ENCODE measurements at regions not wholly inside any gene's neighbourhood (a gene's known extent, or its start where the extent isn't known, plus 50 kb on each side); places are given as distances from the start of the nearest gene placed in this dataset.
A peak's percentile ranks its signal among the peaks of the same experiment; 100 is the strongest.

- Histone ChIP-seq H3K27ac (ENCODE audit: extremely low read depth, low read depth, low read length) (no peak overlapping the region), H3K4me1 (ENCODE audit: control insufficient read depth, insufficient read depth, low read length) (no peaks in the 10 kb centered on the region), H3K4me3 (ENCODE audit: low read depth, low read length) (no peak overlapping the region), H3K9me3 (ENCODE audit: control insufficient read depth, insufficient read depth, low read depth, low read length) (no peaks in the 10 kb centered on the region), H3K36me3 (ENCODE audit: control insufficient read depth in 2 of 2, insufficient read depth in 1 of 2, low read length in 2 of 2) (no peaks in the 10 kb centered on the region)
- ChIA-PET CTCF (interaction anchor here (1.0 kb wide), 1 partner anchor 22 kb away, joined by 3 read pairs; no protein-coding TSS in a partner anchor), POLR2A (no interaction called here)
- TF ChIP-seq ZNF248 (tag by site-specific recombination; IDR thresholded peaks at IDR 0.05) (no peak), ZNF341 (tag by site-specific recombination; IDR thresholded peaks at IDR 0.05; ENCODE audit: low read depth) (no peak), ZNF223 (tag by site-specific recombination; IDR thresholded peaks at IDR 0.05) (no peak), ZXDB (tag by site-specific recombination; IDR thresholded peaks at IDR 0.05) (no peak), MYNN (tag by site-specific recombination; IDR thresholded peaks at IDR 0.05; ENCODE audit: borderline replicate concordance) (no peak), ZNF202 (tag by site-specific recombination; IDR thresholded peaks at IDR 0.05; ENCODE audit: borderline replicate concordance) (no peak), ZNF747 (tag by site-specific recombination; IDR thresholded peaks at IDR 0.05) (no peak), OSR2 (tag by site-specific recombination; IDR thresholded peaks at IDR 0.05) (no peak), ZNF670 (tag by site-specific recombination; IDR thresholded peaks at IDR 0.05; ENCODE audit: low read depth) (no peak), ZNF76 (tag by site-specific recombination; IDR thresholded peaks at IDR 0.05; ENCODE audit: borderline replicate concordance, low read depth) (no peak)
These were observed 96.1 kb upstream of the SEMA3C start for GRCh38 chr7:81014908-81015307.

- Histone ChIP-seq H3K27ac (ENCODE audit: extremely low read depth, low read depth, low read length) (no peak overlapping the region), H3K36me3 (ENCODE audit: control insufficient read depth in 2 of 2, insufficient read depth in 1 of 2, low read length in 2 of 2) (no peaks in the 10 kb centered on the region), H3K4me1 (ENCODE audit: control insufficient read depth, insufficient read depth, low read length) (no peaks in the 10 kb centered on the region), H3K4me3 (ENCODE audit: low read depth, low read length) (no peak overlapping the region), H3K9me3 (ENCODE audit: control insufficient read depth, insufficient read depth, low read depth, low read length) (no peaks in the 10 kb centered on the region)
- POLR2A ChIA-PET: no interaction called here
- CTCF ChIA-PET: no interaction called here
- no peak for TF ChIP-seq SCRT2 (tag by site-specific recombination; IDR thresholded peaks at IDR 0.05)
- no peak for TF ChIP-seq ZNF433 (tag by site-specific recombination; IDR thresholded peaks at IDR 0.05; ENCODE audit: low read depth)
- TF ChIP-seq PRDM6 (tag by site-specific recombination; IDR thresholded peaks at IDR 0.05): no peak
- TF ChIP-seq ZFP3 (tag by site-specific recombination; IDR thresholded peaks at IDR 0.05; ENCODE audit: low read depth): no peak
- no peak for TF ChIP-seq ZNF692 (tag by site-specific recombination; IDR thresholded peaks at IDR 0.05)
These were observed 95.4 kb upstream of the SEMA3C start for GRCh38 chr7:81014266-81014665.

- ChIA-PET POLR2A (no interaction called here), CTCF (no interaction called here)
- Histone ChIP-seq H3K4me3 (ENCODE audit: low read depth, low read length) (no peak overlapping the region), H3K4me1 (ENCODE audit: control insufficient read depth, insufficient read depth, low read length) (no peaks in the 10 kb centered on the region), H3K9me3 (ENCODE audit: control insufficient read depth, insufficient read depth, low read depth, low read length) (no peaks in the 10 kb centered on the region), H3K27ac (ENCODE audit: extremely low read depth, low read depth, low read length) (no peak overlapping the region), H3K36me3 (ENCODE audit: control insufficient read depth in 2 of 2, insufficient read depth in 1 of 2, low read length in 2 of 2) (no peaks in the 10 kb centered on the region)
- peak; percentile 42; the same call in 1 of the 2 replicates for TF ChIP-seq PRDM6 (tag by site-specific recombination; IDR thresholded peaks at IDR 0.05)
- no peak for TF ChIP-seq ZNF621 (tag by site-specific recombination; IDR thresholded peaks at IDR 0.05)
- no peak for TF ChIP-seq MZF1 (tag by site-specific recombination; IDR thresholded peaks at IDR 0.05; ENCODE audit: borderline replicate concordance)
- TF ChIP-seq ZNF266 (tag by site-specific recombination; IDR thresholded peaks at IDR 0.05; ENCODE audit: low read depth): no peak
- TF ChIP-seq ZNF184 (tag by site-specific recombination; IDR thresholded peaks at IDR 0.05): no peak
- TF ChIP-seq ZNF660 (tag by site-specific recombination; IDR thresholded peaks at IDR 0.05): peak; percentile 36; the same call in 1 of the 2 replicates
- no peak for TF ChIP-seq ZNF670 (tag by site-specific recombination; IDR thresholded peaks at IDR 0.05; ENCODE audit: low read depth)
- TF ChIP-seq ZNF324 (tag by site-specific recombination; IDR thresholded peaks at IDR 0.05): no peak
- no peak for TF ChIP-seq ZNF629 (tag by site-specific recombination; IDR thresholded peaks at IDR 0.05)
- no peak for TF ChIP-seq ZBTB10 (tag by site-specific recombination; IDR thresholded peaks at IDR 0.05)
- TF ChIP-seq ZNF423 (tag by site-specific recombination; IDR thresholded peaks at IDR 0.05): no peak
- no peak for TF ChIP-seq ZNF433 (tag by site-specific recombination; IDR thresholded peaks at IDR 0.05; ENCODE audit: low read depth)
- TF ChIP-seq ZNF837 (tag by site-specific recombination; IDR thresholded peaks at IDR 0.05): no peak
These were observed 94.4 kb upstream of the SEMA3C start for GRCh38 chr7:81013083-81013817.
